COLO829 (cell line): ENCODE measurements at regions not wholly inside any gene's neighbourhood (a gene's known extent, or its start where the extent isn't known, plus 50 kb on each side); places are given as distances from the start of the nearest gene placed in this dataset.

ENCODE experiments used
- DNase-seq: peaks from one replicate; pipeline ENCODE4 v3.0.0; 2012; ENCODE audit warnings: low spot score

GRCh38 chr14:61226015-61226654 is 55.0 kb downstream of the TMEM30B start:
- DNase-seq = no peak

- DNase-seq = no peak
Measured at GRCh38 chr14:61225344-61225743, 55.8 kb downstream of the TMEM30B start.

- no peak for DNase-seq
Measured at GRCh38 chr14:61223552-61223951, 57.6 kb downstream of the TMEM30B start.

- DNase-seq = no peak
Measured at GRCh38 chr14:61222388-61222787, 58.8 kb downstream of the TMEM30B start.

- DNase-seq = no peak
Measured at GRCh38 chr14:61221906-61222305, 59.2 kb downstream of the TMEM30B start.

GRCh38 chr14:61219673-61220072 is 61.5 kb downstream of the TMEM30B start:
- DNase-seq = no peak

- DNase-seq = no peak
Measured at GRCh38 chr14:61219256-61219655, 61.9 kb downstream of the TMEM30B start.

GRCh38 chr14:61218767-61219166 is 62.4 kb downstream of the TMEM30B start:
- no peak for DNase-seq

GRCh38 chr14:61218157-61218556 is 63.0 kb downstream of the TMEM30B start:
- DNase-seq = no peak

GRCh38 chr14:61217516-61217915 is 63.6 kb downstream of the TMEM30B start:
- DNase-seq = no peak

- no peak for DNase-seq
Measured at GRCh38 chr14:61215222-61216020, 65.7 kb downstream of the TMEM30B start.

GRCh38 chr14:61213920-61214319 is 67.2 kb downstream of the TMEM30B start:
- DNase-seq = no peak

- no peak for DNase-seq
Measured at GRCh38 chr14:61213191-61213621, 67.9 kb downstream of the TMEM30B start.

GRCh38 chr14:61212546-61212945 is 68.6 kb downstream of the TMEM30B start:
- no peak for DNase-seq

GRCh38 chr14:61211476-61212255 is 69.5 kb downstream of the TMEM30B start:
- no peak for DNase-seq

GRCh38 chr14:61203081-61203753 is 77.9 kb downstream of the TMEM30B start:
- DNase-seq = no peak

- DNase-seq = no peak
Measured at GRCh38 chr14:61202124-61202523, 79.0 kb downstream of the TMEM30B start.

- DNase-seq = no peak
Measured at GRCh38 chr14:61201171-61201570, 80.0 kb downstream of the TMEM30B start.

- DNase-seq = peak; percentile 62
Measured at GRCh38 chr14:61197416-61197815, 83.7 kb downstream of the TMEM30B start.

GRCh38 chr14:61196792-61197191 is 84.3 kb downstream of the TMEM30B start:
- no peak for DNase-seq

- DNase-seq = no peak
Measured at GRCh38 chr14:61196034-61196433, 85.1 kb downstream of the TMEM30B start.

- no peak for DNase-seq
Measured at GRCh38 chr14:61193476-61193875, 87.7 kb downstream of the TMEM30B start.
